Activated T-helper 17 cell treated with anti-CD3 and anti-CD28 coated beads, Interleukin-2, amount 50 U/mL, for 72 hours (primary cell): ENCODE measurements at regions not wholly inside any gene's neighbourhood (a gene's known extent, or its start where the extent isn't known, plus 50 kb on each side); places are given as distances from the start of the nearest gene placed in this dataset.
A peak's percentile ranks its signal among the peaks of the same experiment; 100 is the strongest.

Source experiments
- ATAC-seq: fragments of 150-1000 bp; cut with Tn5 transposase; replicated peaks from 2 replicates; pipeline ENCODE4 v1.10.0; 2021; ENCODE audit warnings: mild to moderate bottlenecking, moderate library complexity
- H3K27ac Mint-ChIP-seq: one replicate; pipeline ENCODE4 v1.8.0; 2022; ENCODE audit warnings: mixed read lengths
- H3K27me3 Mint-ChIP-seq: one replicate; pipeline ENCODE4 v1.8.0; 2022; ENCODE audit warnings: mixed read lengths
- H3K36me3 Mint-ChIP-seq: one replicate; pipeline ENCODE4 v1.8.0; 2022; ENCODE audit warnings: low read depth, mild to moderate bottlenecking, mixed read lengths
- H3K4me1 Mint-ChIP-seq: one replicate; pipeline ENCODE4 v1.8.0; 2022; ENCODE audit warnings: mixed read lengths
- H3K4me3 Mint-ChIP-seq: one replicate; pipeline ENCODE4 v1.8.0; 2022; ENCODE audit warnings: mild to moderate bottlenecking, mixed read lengths
- H3K9me3 Mint-ChIP-seq: one replicate; pipeline ENCODE4 v1.8.0; 2022; ENCODE audit warnings: mixed read lengths

GRCh38 chr13:105565136-105565727 is 970.2 kb downstream of the EFNB2 start:
- H3K4me3 Mint-ChIP-seq: no peak overlapping the region
- no peaks in the 10 kb centered on the region for H3K36me3 Mint-ChIP-seq
- H3K9me3 Mint-ChIP-seq: no peaks in the 10 kb centered on the region
- H3K27ac Mint-ChIP-seq: no peak overlapping the region
- no peaks in the 10 kb centered on the region for H3K4me1 Mint-ChIP-seq
- ATAC-seq: no peak
- no peaks in the 10 kb centered on the region for H3K27me3 Mint-ChIP-seq

GRCh38 chr13:105552078-105552477 is 983.4 kb downstream of the EFNB2 start:
- no peak for ATAC-seq
- H3K27me3 Mint-ChIP-seq: no peaks in the 10 kb centered on the region
- peaks cover 6% of the 10 kb centered on the region for H3K9me3 Mint-ChIP-seq
- H3K4me1 Mint-ChIP-seq: no peaks in the 10 kb centered on the region
- no peak overlapping the region for H3K4me3 Mint-ChIP-seq
- no peak overlapping the region for H3K27ac Mint-ChIP-seq
- H3K36me3 Mint-ChIP-seq: no peaks in the 10 kb centered on the region

GRCh38 chr13:105547851-105548250 is 987.6 kb downstream of the EFNB2 start:
- no peaks in the 10 kb centered on the region for H3K4me1 Mint-ChIP-seq
- ATAC-seq: no peak
- no peaks in the 10 kb centered on the region for H3K27me3 Mint-ChIP-seq
- H3K36me3 Mint-ChIP-seq: no peaks in the 10 kb centered on the region
- H3K27ac Mint-ChIP-seq: no peak overlapping the region
- no peak overlapping the region for H3K4me3 Mint-ChIP-seq
- H3K9me3 Mint-ChIP-seq: peaks cover 3% of the 10 kb centered on the region

- Mint-ChIP-seq H3K4me3 (no peak overlapping the region), H3K27me3 (no peaks in the 10 kb centered on the region), H3K27ac (no peak overlapping the region), H3K36me3 (no peaks in the 10 kb centered on the region), H3K4me1 (no peaks in the 10 kb centered on the region), H3K9me3 (peaks cover 3% of the 10 kb centered on the region)
- no peak for ATAC-seq
These were observed 989.7 kb downstream of the EFNB2 start for GRCh38 chr13:105545811-105546210.

GRCh38 chr13:105543742-105544141 is 991.7 kb downstream of the EFNB2 start:
- H3K27ac Mint-ChIP-seq: no peak overlapping the region
- peak; percentile 37 for ATAC-seq

GRCh38 chr13:105541565-105541964 is 993.9 kb downstream of the EFNB2 start:
- Mint-ChIP-seq H3K27me3 (no peaks in the 10 kb centered on the region), H3K9me3 (peaks cover 3% of the 10 kb centered on the region), H3K4me1 (no peaks in the 10 kb centered on the region), H3K36me3 (no peaks in the 10 kb centered on the region), H3K27ac (no peak overlapping the region), H3K4me3 (no peak overlapping the region)
- no peak for ATAC-seq

More at GRCh38 chr13:105543742-105544141, 991.7 kb downstream of the EFNB2 start:
- no peaks in the 10 kb centered on the region for H3K4me1 Mint-ChIP-seq
- H3K9me3 Mint-ChIP-seq: peaks cover 3% of the 10 kb centered on the region
- H3K27me3 Mint-ChIP-seq: no peaks in the 10 kb centered on the region
- H3K36me3 Mint-ChIP-seq: no peaks in the 10 kb centered on the region
- no peak overlapping the region for H3K4me3 Mint-ChIP-seq

- H3K36me3 Mint-ChIP-seq: no peaks in the 10 kb centered on the region
- ATAC-seq: no peak
- no peak overlapping the region for H3K27ac Mint-ChIP-seq
- H3K9me3 Mint-ChIP-seq: no peaks in the 10 kb centered on the region
- H3K4me3 Mint-ChIP-seq: no peak overlapping the region
- no peaks in the 10 kb centered on the region for H3K27me3 Mint-ChIP-seq
- H3K4me1 Mint-ChIP-seq: no peaks in the 10 kb centered on the region
These were observed 997.1 kb downstream of the EFNB2 start for GRCh38 chr13:105538346-105538745.

GRCh38 chr13:105537113-105537512 is 998.3 kb downstream of the EFNB2 start:
- Mint-ChIP-seq H3K4me1 (no peaks in the 10 kb centered on the region), H3K4me3 (no peak overlapping the region), H3K9me3 (no peaks in the 10 kb centered on the region), H3K36me3 (no peaks in the 10 kb centered on the region), H3K27me3 (no peaks in the 10 kb centered on the region), H3K27ac (no peak overlapping the region)
- ATAC-seq: no peak

- H3K4me1 Mint-ChIP-seq: no peaks in the 10 kb centered on the region
- ATAC-seq: no peak
- no peak overlapping the region for H3K4me3 Mint-ChIP-seq
- no peaks in the 10 kb centered on the region for H3K36me3 Mint-ChIP-seq
- H3K27me3 Mint-ChIP-seq: peaks cover 4% of the 10 kb centered on the region
- peaks cover 4% of the 10 kb centered on the region for H3K9me3 Mint-ChIP-seq
- no peak overlapping the region for H3K27ac Mint-ChIP-seq
These were observed 1005.0 kb downstream of the EFNB2 start for GRCh38 chr13:105530468-105530867.

- no peaks in the 10 kb centered on the region for H3K4me1 Mint-ChIP-seq
- ATAC-seq: no peak
These were observed 1008.3 kb downstream of the EFNB2 start for GRCh38 chr13:105527127-105527526.

GRCh38 chr13:105519771-105520170 is 1015.7 kb downstream of the EFNB2 start:
- Mint-ChIP-seq H3K9me3 (no peaks in the 10 kb centered on the region), H3K4me3 (no peak overlapping the region), H3K4me1 (no peaks in the 10 kb centered on the region), H3K27me3 (no peaks in the 10 kb centered on the region), H3K36me3 (no peaks in the 10 kb centered on the region), H3K27ac (no peak overlapping the region)
- no peak for ATAC-seq

More at GRCh38 chr13:105527127-105527526, 1008.3 kb downstream of the EFNB2 start:
- peaks cover 4% of the 10 kb centered on the region for H3K27me3 Mint-ChIP-seq
- H3K27ac Mint-ChIP-seq: no peak overlapping the region
- no peaks in the 10 kb centered on the region for H3K36me3 Mint-ChIP-seq
- H3K4me3 Mint-ChIP-seq: no peak overlapping the region
- peaks cover 4% of the 10 kb centered on the region for H3K9me3 Mint-ChIP-seq

GRCh38 chr13:105518086-105518485 is 1017.4 kb downstream of the EFNB2 start:
- H3K4me1 Mint-ChIP-seq: no peaks in the 10 kb centered on the region
- no peaks in the 10 kb centered on the region for H3K36me3 Mint-ChIP-seq
- no peak overlapping the region for H3K27ac Mint-ChIP-seq
- H3K4me3 Mint-ChIP-seq: no peak overlapping the region
- no peaks in the 10 kb centered on the region for H3K27me3 Mint-ChIP-seq
- H3K9me3 Mint-ChIP-seq: peaks cover 3% of the 10 kb centered on the region
- no peak for ATAC-seq

- Mint-ChIP-seq H3K27ac (no peak overlapping the region), H3K36me3 (no peaks in the 10 kb centered on the region), H3K27me3 (no peaks in the 10 kb centered on the region), H3K4me1 (no peaks in the 10 kb centered on the region), H3K9me3 (peaks cover 3% of the 10 kb centered on the region), H3K4me3 (no peak overlapping the region)
- no peak for ATAC-seq
These were observed 1021.1 kb downstream of the EFNB2 start for GRCh38 chr13:105514401-105514800.

GRCh38 chr13:105513448-105513847 is 1022.0 kb downstream of the EFNB2 start:
- peaks cover 3% of the 10 kb centered on the region for H3K9me3 Mint-ChIP-seq
- no peak for ATAC-seq

GRCh38 chr13:105509981-105510762 is 1025.3 kb downstream of the EFNB2 start:
- Mint-ChIP-seq H3K4me1 (no peaks in the 10 kb centered on the region), H3K27ac (no peak overlapping the region), H3K9me3 (peaks cover 3% of the 10 kb centered on the region), H3K4me3 (no peak overlapping the region), H3K27me3 (no peaks in the 10 kb centered on the region), H3K36me3 (no peaks in the 10 kb centered on the region)
- no peak for ATAC-seq

More at GRCh38 chr13:105513448-105513847, 1022.0 kb downstream of the EFNB2 start:
- Mint-ChIP-seq H3K27ac (no peak overlapping the region), H3K4me1 (no peaks in the 10 kb centered on the region), H3K27me3 (no peaks in the 10 kb centered on the region), H3K36me3 (no peaks in the 10 kb centered on the region), H3K4me3 (no peak overlapping the region)
